Activated CD8-positive, alpha-beta T cell treated with anti-CD3 and anti-CD28 coated beads for 36 hours (primary cell): ENCODE measurements at regions not wholly inside any gene's neighbourhood (a gene's known extent, or its start where the extent isn't known, plus 50 kb on each side); places are given as distances from the start of the nearest gene placed in this dataset.
A peak's percentile ranks its signal among the peaks of the same experiment; 100 is the strongest.

Source experiments
- ATAC-seq: fragments of 200-7000 bp; cut with Tn5 transposase; one replicate; pipeline ENCODE4 v1.10.0; 2021; ENCODE audit warnings: mild to moderate bottlenecking, moderate library complexity
- CTCF ChIA-PET: fragments of 350-600 bp; sonication (Branson Sonifier 250); formaldehyde crosslinking; loops from one replicate; lab custom pipeline; 2021; ENCODE audit warnings: antibody characterized with exemption; lab: Charles Lee
- POLR2A ChIA-PET: fragments of 350-600 bp; sonication (Branson Sonifier 250); formaldehyde crosslinking; loops from one replicate; lab custom pipeline; 2021; ENCODE audit warnings: antibody characterized with exemption; lab: Charles Lee
- DNase-seq: peaks from one replicate; pipeline ENCODE4 v3.0.0-alpha.2; 2020
- H3K27ac Mint-ChIP-seq: one replicate; pipeline ENCODE4 v1.8.0; 2021; ENCODE audit warnings: mild to moderate bottlenecking, mixed read lengths
- H3K27me3 Mint-ChIP-seq: one replicate; pipeline ENCODE4 v1.8.0; 2021; ENCODE audit warnings: mixed read lengths
- H3K36me3 Mint-ChIP-seq: one replicate; pipeline ENCODE4 v1.8.0; 2021; ENCODE audit warnings: low read depth, mixed read lengths
- H3K4me1 Mint-ChIP-seq: one replicate; pipeline ENCODE4 v1.8.0; 2021; ENCODE audit warnings: low read depth, mixed read lengths
- H3K4me3 Mint-ChIP-seq: one replicate; pipeline ENCODE4 v1.8.0; 2021; ENCODE audit warnings: mild to moderate bottlenecking, moderate library complexity, mixed read lengths
- H3K9me3 Mint-ChIP-seq: one replicate; pipeline ENCODE4 v1.8.0; 2021; ENCODE audit warnings: mixed read lengths
- CTCF ChIP-seq: fragments of 200-600 bp; IDR thresholded peaks from one replicate; pipeline ENCODE4 v1.8.0; 2022; ENCODE audit warnings: antibody characterized with exemption, mild to moderate bottlenecking
- intact Hi-C: fragments of 100-400 bp; cut with micrococcal nuclease; formaldehyde crosslinking; loops from one replicate; pipeline ENCODE4 v1.10.0; 2022

GRCh38 chr7:106720641-106721040, 59.7 kb upstream of the CCDC71L start:
- Mint-ChIP-seq H3K4me3 (no peak overlapping the region), H3K27ac (peak overlapping the region; percentile 43), H3K36me3 (peaks cover 6% of the 10 kb centered on the region), H3K9me3 (peaks cover 5% of the 10 kb centered on the region), H3K4me1 (peaks cover 17% of the 10 kb centered on the region), H3K27me3 (peaks cover 2% of the 10 kb centered on the region)
- POLR2A ChIA-PET, result interaction anchor here (0.9 kb wide), 1 partner anchor 11 kb away, joined by 3 read pairs; no protein-coding TSS in a partner anchor
- DNase-seq, result no peak
- intact Hi-C loops, result no loop called here
- TF ChIP-seq CTCF, result no peak
- CTCF ChIA-PET, result interaction anchor here (0.8 to 4.1 kb wide), 4 partner anchors 9 to 60 kb away, joined by 3 to 16 read pairs (median 8); partner anchors contain the start of gene CCDC71L
- no peak for ATAC-seq

- no peak for ATAC-seq
- no peak for DNase-seq
- intact Hi-C loops, result no loop called here
- Mint-ChIP-seq H3K36me3 (peaks cover 7% of the 10 kb centered on the region), H3K9me3 (peaks cover 7% of the 10 kb centered on the region), H3K4me3 (no peak overlapping the region), H3K27me3 (peaks cover 2% of the 10 kb centered on the region), H3K27ac (no peak overlapping the region), H3K4me1 (peaks cover 17% of the 10 kb centered on the region)
- ChIA-PET CTCF (interaction anchor here (0.7 to 4.1 kb wide), 2 partner anchors 14 to 61 kb away, joined by 3 to 16 read pairs; partner anchors contain the start of gene CCDC71L), POLR2A (no interaction called here)
- no peak for TF ChIP-seq CTCF
Measured at GRCh38 chr7:106721816-106722785, 61.1 kb upstream of the CCDC71L start.

- CTCF ChIA-PET, result interaction anchor here (4.1 kb wide), 1 partner anchor 63 kb away, joined by 16 read pairs; the partner anchor contains the start of gene CCDC71L
- H3K4me1 Mint-ChIP-seq, result peaks cover 17% of the 10 kb centered on the region
- peaks cover 7% of the 10 kb centered on the region for H3K9me3 Mint-ChIP-seq
- intact Hi-C loops, result no loop called here
- no peak overlapping the region for H3K27ac Mint-ChIP-seq
- ATAC-seq (peak; percentile 34), DNase-seq (no peak)
- POLR2A ChIA-PET, result no interaction called here
- peaks cover 2% of the 10 kb centered on the region for H3K27me3 Mint-ChIP-seq
- peaks cover 7% of the 10 kb centered on the region for H3K36me3 Mint-ChIP-seq
- no peak for TF ChIP-seq CTCF
- no peak overlapping the region for H3K4me3 Mint-ChIP-seq
Measured at GRCh38 chr7:106723398-106723797, 62.4 kb upstream of the CCDC71L start.

- peaks cover 3% of the 10 kb centered on the region for H3K9me3 Mint-ChIP-seq
- H3K27ac Mint-ChIP-seq, result no peak overlapping the region
- peak; percentile 76 for ATAC-seq
- H3K36me3 Mint-ChIP-seq, result peaks cover 1% of the 10 kb centered on the region
- intact Hi-C loops, result no loop called here
- ChIA-PET CTCF (interaction anchor here (1.0 to 3.1 kb wide), 4 partner anchors 9 to 70 kb away, joined by 3 to 32 read pairs (median 4); partner anchors contain the start of gene CCDC71L), POLR2A (interaction anchor here (0.7 to 1.5 kb wide), 2 partner anchors 11 to 59 kb away, joined by 3 read pairs; no protein-coding TSS in a partner anchor)
- H3K4me3 Mint-ChIP-seq, result no peak overlapping the region
- H3K4me1 Mint-ChIP-seq, result peaks cover 26% of the 10 kb centered on the region
- TF ChIP-seq CTCF, result no peak
- no peaks in the 10 kb centered on the region for H3K27me3 Mint-ChIP-seq
- peak; percentile 41 for DNase-seq
Measured at GRCh38 chr7:106729720-106730385, 68.9 kb upstream of the CCDC71L start.
